ENCODE measurements at regions not wholly inside any gene's neighbourhood (a gene's known extent, or its start where the extent isn't known, plus 50 kb on each side); places are given as distances from the start of the nearest gene placed in this dataset.

DNA sequence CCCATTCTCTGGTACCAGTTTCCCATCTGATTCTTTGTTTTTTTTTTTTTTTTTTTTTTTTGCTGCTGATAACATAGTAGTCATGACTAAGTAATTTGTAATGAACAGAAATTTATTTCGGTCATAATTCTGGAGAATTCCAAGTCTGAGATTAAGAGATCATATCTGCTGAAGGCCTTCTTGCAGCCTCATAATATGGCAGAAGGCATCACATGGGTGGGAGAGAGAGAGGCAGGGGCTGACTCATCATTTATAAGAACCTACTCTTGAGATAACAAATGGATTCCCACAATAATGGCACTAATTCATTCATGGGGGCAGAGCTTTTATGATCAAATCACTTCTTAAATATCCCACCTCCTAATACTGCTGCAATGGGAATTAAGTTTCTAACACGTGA, 1034.3 kb downstream of the STIM2 start:
- Mint-ChIP-seq H3K4me3 (no peak overlapping the region), H3K4me1 (no peaks in the 10 kb centered on the region), H3K27me3 (no peaks in the 10 kb centered on the region), H3K36me3 (no peaks in the 10 kb centered on the region), H3K9me3 (no peaks in the 10 kb centered on the region), H3K27ac (no peak overlapping the region)
- DNase-seq, result no peak

DNA sequence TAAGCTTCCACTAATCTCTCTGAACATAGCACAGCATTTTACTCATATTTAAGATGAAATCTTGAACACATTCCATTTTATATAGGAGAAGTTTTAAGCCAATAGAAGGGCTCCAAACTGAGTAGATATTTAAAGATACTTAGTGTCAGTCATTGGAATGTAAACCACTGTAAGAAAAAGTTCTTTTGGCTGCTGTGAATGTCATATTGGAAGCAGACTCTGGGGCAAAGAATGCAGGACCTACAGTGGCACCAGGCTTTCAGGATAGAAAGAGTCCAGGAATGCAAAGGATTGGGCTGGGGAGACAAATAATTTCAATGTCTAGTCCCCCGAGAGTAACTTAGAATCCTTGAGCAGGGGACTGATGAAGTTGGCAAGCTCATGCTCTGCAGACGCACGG, 1047.7 kb downstream of the STIM2 start:
- no peak overlapping the region for H3K4me3 Mint-ChIP-seq

DNA sequence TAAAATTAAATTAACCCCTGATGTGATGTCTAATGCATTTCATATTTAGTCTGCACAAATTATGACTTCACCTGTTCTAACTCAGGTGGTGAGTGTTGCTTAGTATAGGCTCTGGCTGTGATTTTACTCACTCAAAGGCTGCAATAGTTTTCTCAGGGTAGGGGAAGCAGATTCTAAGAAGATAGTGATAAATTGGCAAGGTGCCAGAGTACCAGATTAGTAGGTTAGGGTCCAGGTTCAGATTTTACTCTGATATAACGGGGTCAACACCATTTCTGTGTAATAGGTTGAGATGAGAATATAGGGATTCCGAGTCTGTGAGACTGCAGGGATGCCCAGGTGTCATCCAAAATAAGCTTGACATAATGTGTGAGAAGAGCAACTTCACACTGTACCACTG, 1049.6 kb downstream of the STIM2 start:
- Mint-ChIP-seq H3K27ac (no peak overlapping the region), H3K27me3 (no peaks in the 10 kb centered on the region), H3K4me1 (no peaks in the 10 kb centered on the region), H3K4me3 (no peak overlapping the region), H3K9me3 (peaks cover 3% of the 10 kb centered on the region), H3K36me3 (no peaks in the 10 kb centered on the region)
- DNase-seq, result no peak

More for the DNA sequence above, 1047.7 kb downstream of the STIM2 start:
- DNase-seq, result no peak
- Mint-ChIP-seq H3K27me3 (no peaks in the 10 kb centered on the region), H3K36me3 (no peaks in the 10 kb centered on the region), H3K4me1 (no peaks in the 10 kb centered on the region), H3K27ac (no peak overlapping the region), H3K9me3 (peaks cover 6% of the 10 kb centered on the region)

DNA sequence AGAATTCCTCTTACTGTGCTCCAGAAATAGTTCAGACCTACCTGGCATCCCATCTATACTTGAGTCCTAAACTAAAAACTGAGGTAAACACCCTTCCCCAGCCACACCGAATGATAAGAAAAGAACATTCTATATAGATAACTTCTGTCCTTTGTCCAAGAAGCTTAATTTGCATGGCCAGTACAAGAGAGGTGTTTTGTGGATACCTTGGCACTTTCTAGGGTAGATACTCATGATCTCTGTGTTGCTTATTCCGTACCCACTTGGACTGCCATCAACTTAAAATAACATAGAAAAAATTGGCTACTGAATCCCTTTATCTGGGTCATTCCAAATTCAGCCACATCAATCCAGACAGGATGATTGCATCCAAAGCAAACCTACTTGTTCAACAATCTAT, 1050.4 kb downstream of the STIM2 start:
- peaks cover 3% of the 10 kb centered on the region for H3K9me3 Mint-ChIP-seq
- DNase-seq, result no peak
- H3K4me3 Mint-ChIP-seq, result no peak overlapping the region
- no peaks in the 10 kb centered on the region for H3K4me1 Mint-ChIP-seq
- no peak overlapping the region for H3K27ac Mint-ChIP-seq
- no peaks in the 10 kb centered on the region for H3K27me3 Mint-ChIP-seq
- H3K36me3 Mint-ChIP-seq, result no peaks in the 10 kb centered on the region

DNA sequence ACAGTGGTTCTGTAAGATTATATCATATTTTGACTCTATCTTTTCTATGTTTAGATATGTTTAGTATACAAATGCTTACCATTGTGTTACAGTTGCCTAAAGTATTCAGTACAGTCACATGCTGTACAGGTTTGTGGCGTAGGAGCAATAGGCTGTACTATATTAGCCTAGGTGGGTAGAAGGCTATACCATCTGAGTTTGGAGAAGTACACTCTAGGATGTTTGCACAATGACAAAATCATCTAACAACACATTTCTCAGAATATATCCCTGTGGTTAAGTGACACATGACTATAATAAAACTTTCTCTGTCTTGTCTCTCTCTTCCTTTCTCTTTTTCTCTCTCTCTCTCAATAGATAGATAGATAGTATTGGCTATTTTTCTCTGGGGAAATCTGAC, 1053.1 kb downstream of the STIM2 start:
- Mint-ChIP-seq H3K27ac (no peak overlapping the region), H3K9me3 (peaks cover 3% of the 10 kb centered on the region), H3K27me3 (no peaks in the 10 kb centered on the region), H3K4me1 (no peaks in the 10 kb centered on the region), H3K36me3 (no peaks in the 10 kb centered on the region), H3K4me3 (no peak overlapping the region)
- no peak for DNase-seq

DNA sequence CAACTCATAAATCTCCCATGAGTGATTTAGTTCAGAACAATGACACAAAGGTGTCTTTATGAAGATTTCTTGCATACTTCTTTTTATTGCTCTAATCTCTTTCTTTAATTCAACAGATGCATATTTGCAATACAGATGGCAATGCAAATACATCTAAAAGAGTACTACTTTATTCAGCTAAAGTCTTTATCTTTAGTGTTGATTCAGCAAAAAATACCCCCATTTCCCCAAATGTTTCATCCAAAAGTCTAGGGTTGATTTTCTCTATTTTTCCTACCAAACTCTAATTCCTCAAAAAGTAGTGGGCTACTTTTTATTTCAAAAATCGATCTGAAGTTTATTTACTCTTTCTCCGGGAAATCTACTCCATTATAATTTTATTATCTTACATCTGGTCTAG, 1055.2 kb downstream of the STIM2 start:
- H3K9me3 Mint-ChIP-seq, result no peaks in the 10 kb centered on the region
- DNase-seq, result no peak
- H3K27me3 Mint-ChIP-seq, result no peaks in the 10 kb centered on the region
- no peaks in the 10 kb centered on the region for H3K4me1 Mint-ChIP-seq
- no peak overlapping the region for H3K27ac Mint-ChIP-seq
- H3K4me3 Mint-ChIP-seq, result no peak overlapping the region
- H3K36me3 Mint-ChIP-seq, result no peaks in the 10 kb centered on the region

DNA sequence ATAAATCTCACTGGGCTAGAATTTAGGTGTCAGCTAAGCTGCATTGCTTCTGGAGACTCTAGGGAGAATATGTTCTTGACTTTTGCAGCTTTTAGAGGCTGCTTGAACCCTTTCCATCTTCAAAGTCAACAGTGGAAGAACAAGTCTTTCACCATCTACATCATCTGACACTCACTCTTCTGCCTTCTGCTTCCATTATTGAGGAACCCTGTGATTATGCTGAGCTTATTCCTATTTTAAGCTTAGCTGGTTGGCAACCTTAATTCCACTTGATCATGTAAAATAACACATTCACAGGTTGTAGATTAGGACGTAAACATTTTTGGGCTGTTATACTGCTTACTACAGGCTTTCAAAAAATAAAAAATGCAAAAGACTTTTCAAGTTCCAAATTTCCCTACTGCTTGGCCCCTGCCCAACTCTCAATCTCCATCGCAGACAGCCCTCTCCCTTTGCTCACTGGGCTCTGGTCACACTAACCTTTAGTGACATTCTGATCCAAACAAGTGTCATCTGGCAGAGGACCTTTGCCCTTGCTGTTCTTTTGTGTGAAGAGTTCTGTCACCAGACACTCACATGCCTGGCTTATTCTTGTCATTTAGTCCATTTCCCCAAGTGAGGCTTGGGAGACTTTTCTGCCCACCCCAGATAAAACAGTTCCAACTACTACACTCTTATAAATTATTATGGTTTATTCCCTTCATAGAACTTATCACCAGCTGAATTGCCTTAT, 1056.0 kb downstream of the STIM2 start:
- H3K27me3 Mint-ChIP-seq, result no peaks in the 10 kb centered on the region

DNA sequence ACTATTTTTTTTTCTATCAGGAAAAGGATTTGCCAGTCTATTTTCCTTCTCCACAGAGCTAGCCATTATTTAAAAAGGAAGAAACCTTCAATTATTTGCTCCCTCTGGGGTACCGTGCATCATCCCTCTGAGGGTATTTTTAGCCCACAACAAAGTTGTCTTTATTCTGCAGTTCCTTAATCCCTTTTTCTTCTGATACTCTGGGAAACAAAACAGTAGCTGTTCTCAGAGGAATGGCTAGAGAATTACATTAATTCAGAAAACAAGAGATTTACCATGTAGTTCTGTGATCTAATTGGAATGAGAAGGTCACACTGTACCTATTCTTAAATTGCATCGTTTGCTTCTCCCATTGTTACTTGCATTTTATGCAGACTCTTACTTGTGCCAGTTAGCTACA, 1056.7 kb downstream of the STIM2 start:
- no peaks in the 10 kb centered on the region for H3K36me3 Mint-ChIP-seq
- no peak for DNase-seq
- H3K4me3 Mint-ChIP-seq, result no peak overlapping the region
- no peaks in the 10 kb centered on the region for H3K27me3 Mint-ChIP-seq
- no peaks in the 10 kb centered on the region for H3K9me3 Mint-ChIP-seq
- no peak overlapping the region for H3K27ac Mint-ChIP-seq
- no peaks in the 10 kb centered on the region for H3K4me1 Mint-ChIP-seq

More for the DNA sequence above, 1056.0 kb downstream of the STIM2 start:
- Mint-ChIP-seq H3K4me3 (no peak overlapping the region), H3K9me3 (no peaks in the 10 kb centered on the region), H3K27ac (no peak overlapping the region), H3K4me1 (no peaks in the 10 kb centered on the region), H3K36me3 (no peaks in the 10 kb centered on the region)
- no peak for DNase-seq

DNA sequence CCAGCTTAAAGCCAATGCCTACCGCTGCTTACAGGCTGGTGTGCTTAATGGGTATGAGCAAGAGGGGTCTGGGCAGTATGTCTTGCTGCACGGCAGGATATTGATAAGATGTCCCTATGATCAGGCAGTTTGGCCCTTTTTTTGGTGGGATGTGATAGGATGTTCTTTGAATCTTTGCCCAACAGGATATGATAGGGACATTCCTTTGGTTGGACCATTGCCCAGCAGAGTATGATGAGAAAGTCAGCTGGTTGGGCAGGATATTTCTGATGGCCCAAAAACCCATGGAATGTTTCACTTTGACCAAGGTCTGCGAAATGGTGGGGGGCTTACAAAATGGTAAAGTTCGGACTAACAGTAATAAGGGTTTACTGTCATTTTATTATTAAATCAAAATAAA, 1060.6 kb downstream of the STIM2 start:
- no peak for DNase-seq
- Mint-ChIP-seq H3K4me1 (no peaks in the 10 kb centered on the region), H3K27ac (no peak overlapping the region), H3K4me3 (no peak overlapping the region), H3K36me3 (no peaks in the 10 kb centered on the region), H3K27me3 (no peaks in the 10 kb centered on the region), H3K9me3 (peaks cover 7% of the 10 kb centered on the region)

DNA sequence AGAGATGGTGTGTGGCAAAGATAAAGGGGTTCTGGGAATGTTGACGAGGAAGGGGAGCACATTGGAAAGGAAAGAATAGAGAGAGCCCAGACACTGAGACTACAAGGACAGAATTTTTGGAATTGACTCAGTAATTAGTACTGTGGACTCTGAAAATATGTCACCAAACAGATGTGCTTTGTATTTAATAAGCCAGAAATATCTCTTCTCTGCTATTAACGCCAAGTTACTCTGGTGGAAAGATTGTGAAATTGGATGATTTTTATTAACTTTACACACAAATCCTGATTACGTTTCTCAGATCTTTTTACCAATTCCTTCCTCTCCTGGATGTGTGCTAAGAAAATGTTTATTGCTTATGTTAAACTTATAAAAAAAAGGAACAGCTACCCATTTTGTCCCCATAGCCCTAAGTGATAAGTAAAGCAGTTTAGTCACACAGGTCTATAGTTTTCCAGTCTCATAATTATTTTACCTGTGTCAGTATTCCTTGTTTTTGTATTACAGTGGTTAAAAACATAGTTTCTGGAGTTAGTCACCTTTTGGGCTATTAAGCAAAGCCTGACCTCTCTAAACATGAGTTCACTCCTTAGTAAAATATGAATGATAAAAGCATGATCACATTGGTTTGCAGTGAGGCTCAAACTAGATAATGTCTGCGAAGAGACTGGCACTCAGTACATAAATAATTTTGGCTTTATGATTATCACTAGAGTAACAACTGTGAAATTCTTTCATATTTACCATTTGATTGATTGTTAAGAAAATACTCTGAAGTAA, 1068.3 kb downstream of the STIM2 start:
- DNase-seq, result no peak
- Mint-ChIP-seq H3K4me3 (no peak overlapping the region), H3K4me1 (no peaks in the 10 kb centered on the region), H3K36me3 (no peaks in the 10 kb centered on the region), H3K9me3 (no peaks in the 10 kb centered on the region), H3K27ac (no peak overlapping the region), H3K27me3 (no peaks in the 10 kb centered on the region)

DNA sequence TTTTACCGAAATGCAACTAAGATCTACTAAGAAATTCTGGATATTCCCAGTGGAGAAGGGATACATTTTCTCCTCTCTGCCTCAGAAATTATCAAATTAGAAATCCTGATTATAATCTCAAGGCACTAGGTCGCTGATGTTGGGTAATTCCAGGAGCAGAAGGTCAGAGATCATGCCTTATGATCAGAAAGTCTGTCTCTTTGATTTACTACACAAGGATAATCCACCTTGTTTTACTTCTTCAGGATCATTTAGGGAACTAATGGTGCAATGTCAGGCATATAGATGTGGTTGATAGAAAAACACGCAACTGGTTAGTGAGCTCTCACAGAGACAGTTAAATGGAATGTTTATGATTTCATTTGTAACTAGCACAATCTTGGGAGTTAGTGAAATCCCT, 1069.7 kb downstream of the STIM2 start:
- Mint-ChIP-seq H3K9me3 (no peaks in the 10 kb centered on the region), H3K27ac (no peak overlapping the region), H3K4me3 (no peak overlapping the region), H3K36me3 (no peaks in the 10 kb centered on the region), H3K4me1 (no peaks in the 10 kb centered on the region), H3K27me3 (no peaks in the 10 kb centered on the region)
- no peak for DNase-seq

DNA sequence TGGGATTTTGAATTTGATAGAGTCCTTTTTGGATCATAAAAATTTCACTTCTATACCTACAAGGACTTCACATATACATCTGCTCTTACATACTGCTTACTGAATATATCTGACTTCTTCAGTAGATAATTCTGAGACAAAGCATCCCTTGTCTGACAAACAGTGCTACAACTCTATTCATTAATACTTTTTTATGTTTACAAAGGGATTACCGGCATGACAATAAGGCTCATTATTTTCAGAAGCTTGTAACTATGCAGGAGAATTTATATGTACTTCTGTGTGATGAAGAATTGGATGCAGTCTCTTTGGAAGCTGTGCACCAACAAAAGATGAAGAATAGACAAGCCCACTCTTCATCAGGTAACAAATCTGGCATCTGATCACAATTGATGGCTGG, 1070.3 kb downstream of the STIM2 start:
- H3K27ac Mint-ChIP-seq, result no peak overlapping the region
- DNase-seq, result no peak

DNA sequence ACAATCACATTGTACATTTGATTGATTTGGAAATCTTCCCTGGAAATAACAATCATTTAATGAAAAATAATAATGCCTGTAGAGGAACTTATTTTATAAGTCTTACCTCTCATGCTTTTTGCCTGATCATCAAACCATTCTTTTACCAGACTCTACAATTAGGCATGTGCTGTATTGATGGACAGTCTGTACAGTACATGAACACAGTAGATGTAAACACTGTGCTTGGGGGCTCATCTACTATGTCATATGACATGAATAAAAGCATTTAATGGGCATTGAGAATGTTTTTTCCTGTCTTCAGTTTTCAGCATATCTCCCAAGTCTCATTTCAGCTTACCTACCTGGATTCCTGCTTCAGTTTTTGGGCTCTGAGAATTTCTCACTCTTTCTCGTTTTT, 1070.9 kb downstream of the STIM2 start:
- Mint-ChIP-seq H3K36me3 (no peaks in the 10 kb centered on the region), H3K27me3 (no peaks in the 10 kb centered on the region), H3K9me3 (no peaks in the 10 kb centered on the region), H3K4me1 (no peaks in the 10 kb centered on the region), H3K4me3 (no peak overlapping the region), H3K27ac (no peak overlapping the region)
- DNase-seq, result no peak

More for the DNA sequence above, 1070.3 kb downstream of the STIM2 start:
- no peaks in the 10 kb centered on the region for H3K9me3 Mint-ChIP-seq
- H3K4me3 Mint-ChIP-seq, result no peak overlapping the region
- no peaks in the 10 kb centered on the region for H3K4me1 Mint-ChIP-seq
- no peaks in the 10 kb centered on the region for H3K36me3 Mint-ChIP-seq
- H3K27me3 Mint-ChIP-seq, result no peaks in the 10 kb centered on the region

DNA sequence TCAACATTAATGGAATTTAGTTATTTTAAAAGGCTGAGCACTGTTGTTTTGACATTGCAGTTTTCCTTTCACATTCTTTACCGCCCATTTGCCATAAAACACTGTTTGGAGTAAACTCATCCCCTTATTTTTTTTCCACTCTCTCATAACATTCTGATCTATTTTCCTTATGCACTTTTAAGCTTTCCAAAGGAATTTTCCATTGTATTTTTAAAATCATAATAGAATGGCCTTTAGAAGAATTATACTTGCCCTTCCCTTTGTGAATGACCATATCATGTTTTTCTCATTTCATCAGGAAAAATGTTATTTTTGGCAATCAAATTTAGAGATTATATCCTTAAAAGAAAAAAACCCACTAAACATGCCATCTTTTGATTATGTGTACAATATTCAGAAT, 1074.2 kb downstream of the STIM2 start:
- no peaks in the 10 kb centered on the region for H3K9me3 Mint-ChIP-seq
- no peak for DNase-seq
- H3K27ac Mint-ChIP-seq, result no peak overlapping the region
- H3K4me3 Mint-ChIP-seq, result no peak overlapping the region
- no peaks in the 10 kb centered on the region for H3K36me3 Mint-ChIP-seq
- H3K4me1 Mint-ChIP-seq, result no peaks in the 10 kb centered on the region
- no peaks in the 10 kb centered on the region for H3K27me3 Mint-ChIP-seq

DNA sequence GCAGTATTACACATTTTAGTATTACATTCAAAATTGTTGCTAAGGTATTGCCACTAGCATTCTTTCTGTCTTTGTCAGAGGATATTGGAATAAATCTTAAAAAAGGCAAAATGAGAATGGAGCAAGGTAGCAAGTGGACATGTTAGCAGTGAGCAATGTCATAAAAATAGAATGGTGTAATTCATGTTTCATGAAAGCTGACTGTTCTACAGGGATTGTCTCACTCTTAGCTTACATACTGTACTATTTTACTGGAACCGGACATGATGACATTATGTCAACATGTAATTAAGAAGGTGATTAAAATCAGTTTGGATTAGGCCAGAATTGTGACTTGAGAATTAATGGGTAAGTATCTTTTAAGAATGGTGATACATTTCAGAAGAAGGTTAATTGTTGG, 1086.2 kb downstream of the STIM2 start:
- DNase-seq, result no peak
- Mint-ChIP-seq H3K4me1 (no peaks in the 10 kb centered on the region), H3K36me3 (no peaks in the 10 kb centered on the region), H3K4me3 (no peak overlapping the region), H3K9me3 (peaks cover 2% of the 10 kb centered on the region), H3K27me3 (no peaks in the 10 kb centered on the region), H3K27ac (no peak overlapping the region)

DNA sequence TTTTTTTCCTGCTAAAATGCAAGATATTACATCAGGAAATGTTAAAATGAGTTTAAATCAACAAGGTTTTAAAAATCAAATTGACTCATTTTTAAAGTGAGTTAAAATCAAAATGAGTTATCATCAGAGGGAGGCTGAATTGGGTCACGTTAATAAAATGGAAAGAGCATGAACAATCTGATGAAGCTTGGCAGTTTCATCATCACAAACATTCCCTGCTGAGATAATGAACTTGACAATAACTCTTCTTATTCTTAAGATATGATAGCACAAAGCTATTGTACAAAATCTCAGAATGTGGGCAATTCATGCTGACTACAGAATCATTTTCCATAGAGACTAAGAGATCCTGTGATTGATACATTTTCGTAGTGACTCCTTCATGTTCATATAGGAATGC, 1086.7 kb downstream of the STIM2 start:
- DNase-seq, result no peak
- Mint-ChIP-seq H3K4me3 (no peak overlapping the region), H3K27me3 (no peaks in the 10 kb centered on the region), H3K9me3 (peaks cover 2% of the 10 kb centered on the region), H3K27ac (no peak overlapping the region), H3K36me3 (no peaks in the 10 kb centered on the region), H3K4me1 (no peaks in the 10 kb centered on the region)
